ENCODE measurements at regions not wholly inside any gene's neighbourhood (a gene's known extent, or its start where the extent isn't known, plus 50 kb on each side); places are given as distances from the start of the nearest gene placed in this dataset.

GRCh38 chr2:241924069-241924908 lies 54.8 kb downstream of the RTP5 start:
- no peak for DNase-seq (ENCODE audit: low read depth, low spot score)

- no peak for DNase-seq (ENCODE audit: low read depth, low spot score)
Measured at GRCh38 chr2:241924909-241925250, 55.4 kb downstream of the RTP5 start.

- DNase-seq (ENCODE audit: low read depth, low spot score) = no peak
Measured at GRCh38 chr2:241925277-241925676, 55.7 kb downstream of the RTP5 start.

GRCh38 chr2:241925821-241926441 lies 56.4 kb downstream of the RTP5 start:
- no peak for DNase-seq (ENCODE audit: low read depth, low spot score)

- no peak for DNase-seq (ENCODE audit: low read depth, low spot score)
Measured at GRCh38 chr2:241926541-241927311, 57.2 kb downstream of the RTP5 start.

- no peak for DNase-seq (ENCODE audit: low read depth, low spot score)
Measured at GRCh38 chr2:241929551-241930490, 60.3 kb downstream of the RTP5 start.

GRCh38 chr2:241931084-241931975 lies 61.8 kb downstream of the RTP5 start:
- DNase-seq (ENCODE audit: low read depth, low spot score) = no peak

- DNase-seq (ENCODE audit: low read depth, low spot score) = no peak
Measured at GRCh38 chr2:241931976-241932898, 62.7 kb downstream of the RTP5 start.

GRCh38 chr2:241932899-241933178 lies 63.3 kb downstream of the RTP5 start:
- DNase-seq (ENCODE audit: low read depth, low spot score) = no peak

GRCh38 chr2:241933179-241933911 lies 63.8 kb downstream of the RTP5 start:
- DNase-seq (ENCODE audit: low read depth, low spot score) = no peak

- DNase-seq (ENCODE audit: low read depth, low spot score) = peak; percentile 7
Measured at GRCh38 chr2:241935314-241935713, 65.8 kb downstream of the RTP5 start.

- DNase-seq (ENCODE audit: low read depth, low spot score) = no peak
Measured at GRCh38 chr2:241935774-241936173, 66.2 kb downstream of the RTP5 start.

GRCh38 chr2:241936457-241937133 lies 67.1 kb downstream of the RTP5 start:
- DNase-seq (ENCODE audit: low read depth, low spot score) = no peak

- no peak for DNase-seq (ENCODE audit: low read depth, low spot score)
Measured at GRCh38 chr2:241937297-241937696, 67.8 kb downstream of the RTP5 start.

GRCh38 chr2:241939541-241939940 lies 70.0 kb downstream of the RTP5 start:
- no peak for DNase-seq (ENCODE audit: low read depth, low spot score)

- no peak for DNase-seq (ENCODE audit: low read depth, low spot score)
Measured at GRCh38 chr2:241940329-241940728, 70.8 kb downstream of the RTP5 start.

GRCh38 chr2:241941691-241942301 lies 72.3 kb downstream of the RTP5 start:
- DNase-seq (ENCODE audit: low read depth, low spot score) = no peak
